ENCODE measurements at regions not wholly inside any gene's neighbourhood (a gene's known extent, or its start where the extent isn't known, plus 50 kb on each side); places are given as distances from the start of the nearest gene placed in this dataset.

DNA sequence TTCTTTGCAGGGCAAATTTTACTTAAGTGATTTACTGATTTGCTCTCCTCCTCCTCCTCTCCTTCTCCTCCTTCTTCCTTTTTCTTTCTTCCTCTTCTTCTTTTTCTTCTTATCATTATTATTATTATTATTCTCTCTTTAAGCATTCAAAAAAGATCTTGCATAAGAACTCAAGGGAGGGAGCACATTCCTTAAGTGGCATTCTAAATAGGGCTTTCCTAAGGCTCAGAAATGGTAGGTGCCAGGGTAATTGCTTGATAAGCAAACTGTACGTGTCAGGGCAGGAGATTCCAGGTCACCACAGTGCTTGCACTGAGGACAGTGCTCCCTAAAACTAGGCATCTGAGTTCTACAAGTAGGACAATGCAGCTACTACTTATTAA is 92.4 kb downstream of the SPTSSA start:
- no peak for TF ChIP-seq YY1 (IDR thresholded peaks at IDR 0.05; ENCODE audit: insufficient read depth, insufficient read length)
- TF ChIP-seq ZNF274 (IDR thresholded peaks at IDR 0.05; ENCODE audit: low read depth, low read length): no peak

All from NT2/D1 (cell line).